Fibroblast of gingiva (primary cell): ENCODE measurements at regions not wholly inside any gene's neighbourhood (a gene's known extent, or its start where the extent isn't known, plus 50 kb on each side); places are given as distances from the start of the nearest gene placed in this dataset.
"Not testable (repeated sequence)": the region's sequence is repeated elsewhere in the genome, so short reads cannot be mapped to it uniquely, and the experiment has no call there.

Experiments
- DNase-seq: peaks from one replicate; pipeline ENCODE4 v3.0.0-alpha.2; 2011; ENCODE audit warnings: low read depth

- DNase-seq = not testable (repeated sequence)
These were observed 129.7 kb downstream of the FAM72C start for GRCh38 chr1:143842058-143842457.

GRCh38 chr1:143839182-143839581, 132.6 kb downstream of the FAM72C start:
- DNase-seq = not testable (repeated sequence)

GRCh38 chr1:143838598-143838929, 133.2 kb downstream of the FAM72C start:
- not testable (repeated sequence) for DNase-seq

- DNase-seq = not testable (repeated sequence)
These were observed 133.7 kb downstream of the FAM72C start for GRCh38 chr1:143837924-143838597.

GRCh38 chr1:143833376-143833775, 138.4 kb downstream of the FAM72C start:
- DNase-seq = not testable (repeated sequence)

- not testable (repeated sequence) for DNase-seq
These were observed 139.4 kb downstream of the FAM72C start for GRCh38 chr1:143832379-143832716.

GRCh38 chr1:143831479-143832378, 140.1 kb downstream of the FAM72C start:
- not testable (repeated sequence) for DNase-seq

GRCh38 chr1:143826162-143826561, 145.6 kb downstream of the FAM72C start:
- DNase-seq = not testable (repeated sequence)

GRCh38 chr1:143824266-143824665, 147.5 kb downstream of the FAM72C start:
- not testable (repeated sequence) for DNase-seq

- DNase-seq = not testable (repeated sequence)
These were observed 151.7 kb downstream of the FAM72C start for GRCh38 chr1:143820058-143820457.

GRCh38 chr1:143816369-143816768, 155.4 kb downstream of the FAM72C start:
- DNase-seq = not testable (repeated sequence)

GRCh38 chr1:143805374-143805773, 166.4 kb downstream of the FAM72C start:
- DNase-seq = not testable (repeated sequence)

GRCh38 chr1:143804707-143805356, 167.0 kb downstream of the FAM72C start:
- not testable (repeated sequence) for DNase-seq

GRCh38 chr1:143803927-143804411, 167.8 kb downstream of the FAM72C start:
- peak; percentile 19 for DNase-seq

GRCh38 chr1:143803095-143803494, 168.7 kb downstream of the FAM72C start:
- DNase-seq = not testable (repeated sequence)

GRCh38 chr1:143799568-143800187, 172.1 kb downstream of the FAM72C start:
- DNase-seq = not testable (repeated sequence)

- not testable (repeated sequence) for DNase-seq
These were observed 175.4 kb downstream of the FAM72C start for GRCh38 chr1:143796369-143796768.

- DNase-seq = not testable (repeated sequence)
These were observed 179.5 kb downstream of the FAM72C start for GRCh38 chr1:143792047-143792937.

- not testable (repeated sequence) for DNase-seq
These were observed 185.4 kb downstream of the FAM72C start for GRCh38 chr1:143786381-143786780.

- not testable (repeated sequence) for DNase-seq
These were observed 185.9 kb downstream of the FAM72C start for GRCh38 chr1:143785883-143786282.
